ENCODE measurements at regions not wholly inside any gene's neighbourhood (a gene's known extent, or its start where the extent isn't known, plus 50 kb on each side); places are given as distances from the start of the nearest gene placed in this dataset.

- H3K9me3 Mint-ChIP-seq: peaks cover 0 to 1% (median 0%) of the 10 kb centered on the region in 8 donors
- Histone ChIP-seq H3K4me1 (ENCODE audit: insufficient read depth, low read length) (no peaks in the 10 kb centered on the region), H3K27ac (ENCODE audit: low read depth, low read length) (no peak overlapping the region), H3K4me3 (ENCODE audit: low read length in 2 of 2) (no peak overlapping the region), H3K36me3 (ENCODE audit: insufficient read depth, low read length) (no peaks in the 10 kb centered on the region), H3K27me3 (ENCODE audit: insufficient read depth, low read length) (no peaks in the 10 kb centered on the region), H3K9me3 (ENCODE audit: control insufficient read depth in 1 of 2, low read length in 2 of 2) (no peaks in the 10 kb centered on the region)
- H3K27me3 Mint-ChIP-seq: no peaks in the 10 kb centered on the region
- H3K4me1 Mint-ChIP-seq: no peaks in the 10 kb centered on the region
- no peak overlapping the region for H3K4me3 Mint-ChIP-seq
- no peak overlapping the region for H3K27ac Mint-ChIP-seq
- no peaks in the 10 kb centered on the region for H3K36me3 Mint-ChIP-seq
- no peak for DNase-seq
- POLR2A ChIA-PET (ENCODE audit: partially characterized antibody): no interaction called here
- intact Hi-C loops (cut with micrococcal nuclease): no loop called here
- CTCF ChIA-PET (ENCODE audit: partially characterized antibody): no interaction called here
These were observed 74.0 kb upstream of the WNT11 start for GRCh38 chr11:76280151-76280881.

- Histone ChIP-seq H3K9me3 (ENCODE audit: control insufficient read depth in 1 of 2, low read length in 2 of 2) (no peaks in the 10 kb centered on the region), H3K27ac (ENCODE audit: low read depth, low read length) (no peak overlapping the region), H3K4me3 (ENCODE audit: low read length in 2 of 2) (no peak overlapping the region), H3K4me1 (ENCODE audit: insufficient read depth, low read length) (no peaks in the 10 kb centered on the region), H3K27me3 (ENCODE audit: insufficient read depth, low read length) (no peaks in the 10 kb centered on the region), H3K36me3 (ENCODE audit: insufficient read depth, low read length) (no peaks in the 10 kb centered on the region)
- CTCF ChIA-PET (ENCODE audit: partially characterized antibody): no interaction called here
- Mint-ChIP-seq H3K27ac (peak overlapping the region in 2 of 7 donors; percentile 52 to 62), H3K4me1 (no peaks in the 10 kb centered on the region), H3K9me3 (no peaks in the 10 kb centered on the region), H3K27me3 (no peaks in the 10 kb centered on the region), H3K36me3 (no peaks in the 10 kb centered on the region), H3K4me3 (no peak overlapping the region)
- no peak for DNase-seq
- POLR2A ChIA-PET (ENCODE audit: partially characterized antibody): no interaction called here
- intact Hi-C loops (cut with micrococcal nuclease): no loop called here
These were observed 73.3 kb upstream of the WNT11 start for GRCh38 chr11:76279646-76280045.

GRCh38 chr11:76279038-76279437 lies 72.7 kb upstream of the WNT11 start:
- Mint-ChIP-seq H3K4me1 (no peaks in the 10 kb centered on the region), H3K27me3 (no peaks in the 10 kb centered on the region), H3K9me3 (no peaks in the 10 kb centered on the region), H3K4me3 (no peak overlapping the region), H3K36me3 (no peaks in the 10 kb centered on the region), H3K27ac (no peak overlapping the region)
- no peaks in the 10 kb centered on the region for H3K36me3 ChIP-seq (ENCODE audit: insufficient read depth, low read length)
- H3K27me3 ChIP-seq (ENCODE audit: insufficient read depth, low read length): no peaks in the 10 kb centered on the region
- DNase-seq: no peak
- intact Hi-C loops (cut with micrococcal nuclease): no loop called here
- H3K27ac ChIP-seq (ENCODE audit: low read depth, low read length): no peak overlapping the region
- H3K9me3 ChIP-seq (ENCODE audit: control insufficient read depth in 1 of 2, low read length in 2 of 2): no peaks in the 10 kb centered on the region
- no peak overlapping the region for H3K4me3 ChIP-seq (ENCODE audit: low read length in 2 of 2)
- H3K4me1 ChIP-seq (ENCODE audit: insufficient read depth, low read length): no peaks in the 10 kb centered on the region
- ChIA-PET POLR2A (ENCODE audit: partially characterized antibody) (no interaction called here), CTCF (ENCODE audit: partially characterized antibody) (no interaction called here)

GRCh38 chr11:76278526-76278925 lies 72.2 kb upstream of the WNT11 start:
- Mint-ChIP-seq H3K4me1 (no peaks in the 10 kb centered on the region), H3K9me3 (no peaks in the 10 kb centered on the region), H3K36me3 (no peaks in the 10 kb centered on the region), H3K27me3 (no peaks in the 10 kb centered on the region), H3K4me3 (no peak overlapping the region), H3K27ac (no peak overlapping the region)
- Histone ChIP-seq H3K9me3 (ENCODE audit: control insufficient read depth in 1 of 2, low read length in 2 of 2) (no peaks in the 10 kb centered on the region), H3K27me3 (ENCODE audit: insufficient read depth, low read length) (no peaks in the 10 kb centered on the region), H3K36me3 (ENCODE audit: insufficient read depth, low read length) (no peaks in the 10 kb centered on the region), H3K4me1 (ENCODE audit: insufficient read depth, low read length) (no peaks in the 10 kb centered on the region), H3K4me3 (ENCODE audit: low read length in 2 of 2) (no peak overlapping the region), H3K27ac (ENCODE audit: low read depth, low read length) (no peak overlapping the region)
- CTCF ChIA-PET (ENCODE audit: partially characterized antibody): no interaction called here
- intact Hi-C loops (cut with micrococcal nuclease): no loop called here
- DNase-seq: no peak
- POLR2A ChIA-PET (ENCODE audit: partially characterized antibody): no interaction called here

GRCh38 chr11:76277298-76278175 lies 71.2 kb upstream of the WNT11 start:
- Mint-ChIP-seq H3K9me3 (no peaks in the 10 kb centered on the region), H3K4me3 (no peak overlapping the region), H3K27ac (no peak overlapping the region), H3K36me3 (no peaks in the 10 kb centered on the region), H3K27me3 (no peaks in the 10 kb centered on the region), H3K4me1 (no peaks in the 10 kb centered on the region)
- Histone ChIP-seq H3K9me3 (ENCODE audit: control insufficient read depth in 1 of 2, low read length in 2 of 2) (no peaks in the 10 kb centered on the region), H3K36me3 (ENCODE audit: insufficient read depth, low read length) (no peaks in the 10 kb centered on the region), H3K4me3 (ENCODE audit: low read length in 2 of 2) (no peak overlapping the region), H3K27ac (ENCODE audit: low read depth, low read length) (no peak overlapping the region), H3K27me3 (ENCODE audit: insufficient read depth, low read length) (no peaks in the 10 kb centered on the region), H3K4me1 (ENCODE audit: insufficient read depth, low read length) (no peaks in the 10 kb centered on the region)
- DNase-seq: no peak
- intact Hi-C loops (cut with micrococcal nuclease): no loop called here
- POLR2A ChIA-PET (ENCODE audit: partially characterized antibody): no interaction called here
- CTCF ChIA-PET (ENCODE audit: partially characterized antibody): no interaction called here

GRCh38 chr11:76276781-76277155 lies 70.5 kb upstream of the WNT11 start:
- H3K36me3 Mint-ChIP-seq: no peaks in the 10 kb centered on the region
- CTCF ChIA-PET (ENCODE audit: partially characterized antibody): no interaction called here
- no peak overlapping the region for H3K27ac Mint-ChIP-seq
- POLR2A ChIA-PET (ENCODE audit: partially characterized antibody): no interaction called here
- H3K4me1 ChIP-seq (ENCODE audit: insufficient read depth, low read length): no peaks in the 10 kb centered on the region
- H3K27me3 ChIP-seq (ENCODE audit: insufficient read depth, low read length): no peaks in the 10 kb centered on the region
- no peaks in the 10 kb centered on the region for H3K27me3 Mint-ChIP-seq
- intact Hi-C loops (cut with micrococcal nuclease): no loop called here
- H3K4me3 Mint-ChIP-seq: no peak overlapping the region
- no peak overlapping the region for H3K4me3 ChIP-seq (ENCODE audit: low read length in 2 of 2)
- no peaks in the 10 kb centered on the region for H3K36me3 ChIP-seq (ENCODE audit: insufficient read depth, low read length)
- no peak for DNase-seq
- no peaks in the 10 kb centered on the region for H3K9me3 Mint-ChIP-seq
- no peaks in the 10 kb centered on the region for H3K9me3 ChIP-seq (ENCODE audit: control insufficient read depth in 1 of 2, low read length in 2 of 2)
- no peak overlapping the region for H3K27ac ChIP-seq (ENCODE audit: low read depth, low read length)
- no peaks in the 10 kb centered on the region for H3K4me1 Mint-ChIP-seq

- Histone ChIP-seq H3K36me3 (ENCODE audit: insufficient read depth, low read length) (no peaks in the 10 kb centered on the region), H3K27me3 (ENCODE audit: insufficient read depth, low read length) (no peaks in the 10 kb centered on the region), H3K27ac (ENCODE audit: low read depth, low read length) (no peak overlapping the region), H3K4me3 (ENCODE audit: low read length in 2 of 2) (no peak overlapping the region), H3K9me3 (ENCODE audit: control insufficient read depth in 1 of 2, low read length in 2 of 2) (no peaks in the 10 kb centered on the region), H3K4me1 (ENCODE audit: insufficient read depth, low read length) (no peaks in the 10 kb centered on the region)
- intact Hi-C loops (cut with micrococcal nuclease): no loop called here
- Mint-ChIP-seq H3K4me3 (no peak overlapping the region), H3K9me3 (no peaks in the 10 kb centered on the region), H3K4me1 (no peaks in the 10 kb centered on the region), H3K27ac (no peak overlapping the region), H3K36me3 (no peaks in the 10 kb centered on the region), H3K27me3 (no peaks in the 10 kb centered on the region)
- ChIA-PET CTCF (ENCODE audit: partially characterized antibody) (no interaction called here), POLR2A (ENCODE audit: partially characterized antibody) (no interaction called here)
- no peak for DNase-seq
These were observed 69.9 kb upstream of the WNT11 start for GRCh38 chr11:76276046-76276780.

Measured in CD4-positive, alpha-beta memory T cell (primary cell).